SK-N-SH (cell line): ENCODE measurements at regions not wholly inside any gene's neighbourhood (a gene's known extent, or its start where the extent isn't known, plus 50 kb on each side); places are given as distances from the start of the nearest gene placed in this dataset.

ENCODE experiments used
- CHD2 ChIP-seq: fragments of 150-350 bp; IDR thresholded peaks from 2 replicates; pipeline ENCODE4 v1.6.1; 2018; ENCODE audit warnings: low read length; ENCODE audit not compliant: partially characterized antibody
- CTCF ChIP-seq: fragments of 200-600 bp; sonication (generic); IDR thresholded peaks from 2 replicates; pipeline ENCODE4 v1.6.1; 2017; ENCODE audit warnings: antibody characterized with exemption, mild to moderate bottlenecking, moderate library complexity
- EP300 ChIP-seq, 2 experiments: IDR thresholded peaks; 2 replicates each; pipeline versions ENCODE4 v1.4.0 to v1.6.1; 2012; ENCODE audit warnings: borderline replicate concordance in 1 of 2, low read depth in 1 of 2, low read length in 1 of 2
- EZH2phosphoT487 ChIP-seq: fragments of 200-600 bp; sonication (generic); IDR thresholded peaks from 2 replicates; pipeline ENCODE4 v1.6.1; 2017; ENCODE audit warnings: low read depth, mixed run types, mild to moderate bottlenecking, antibody characterized with exemption, moderate library complexity, borderline replicate concordance
- FOXJ3 ChIP-seq: sonication (generic); formaldehyde crosslinking; IDR thresholded peaks from 2 replicates; pipeline ENCODE4 v1.5.1; 2020; ENCODE audit warnings: mild to moderate bottlenecking, missing genetic modification reagents
- JUND ChIP-seq: IDR thresholded peaks from 2 replicates; pipeline ENCODE4 v1.4.0; 2012
- NRF1 ChIP-seq: IDR thresholded peaks from 2 replicates; pipeline ENCODE4 v1.6.1; 2012; ENCODE audit warnings: low read depth, mild to moderate bottlenecking, low read length
- POLR2AphosphoS5 ChIP-seq: IDR thresholded peaks from 2 replicates; pipeline ENCODE4 v1.6.1; 2012; ENCODE audit warnings: low read depth, low read length
- RFX5 ChIP-seq: IDR thresholded peaks from 2 replicates; pipeline ENCODE4 v1.6.1; 2012; ENCODE audit warnings: mild to moderate bottlenecking, improper control_type of control experiment, low read length
- SIN3A ChIP-seq: IDR thresholded peaks from 2 replicates; pipeline ENCODE4 v1.6.1; 2012; ENCODE audit warnings: low read depth, mild to moderate bottlenecking, low read length, moderate library complexity, borderline replicate concordance
- SMC3 ChIP-seq: IDR thresholded peaks from 2 replicates; pipeline ENCODE4 v1.6.1; 2012; ENCODE audit warnings: low read depth, low read length, improper control_type of control experiment
- TAF1 ChIP-seq: IDR thresholded peaks from 2 replicates; pipeline ENCODE4 v1.6.1; 2012; ENCODE audit warnings: low read depth, mild to moderate bottlenecking, low read length, moderate library complexity, borderline replicate concordance
- YY1 ChIP-seq: IDR thresholded peaks from 2 replicates; pipeline ENCODE4 v1.4.0; 2012; ENCODE audit warnings: low read depth, mild to moderate bottlenecking
- ZBTB33 ChIP-seq: IDR thresholded peaks from 2 replicates; pipeline ENCODE4 v1.4.0; 2012; ENCODE audit warnings: low read depth, borderline replicate concordance

GRCh38 chr2:39547811-39548719 lies 111.0 kb upstream of the MAP4K3 start:
- TF ChIP-seq RFX5 (no peak), JUND (no peak), CTCF (no peak), YY1 (no peak), POLR2AphosphoS5 (no peak), TAF1 (no peak), EZH2phosphoT487 (no peak), SMC3 (no peak), EP300 (IDR thresholded peaks at IDR 0.05; ENCODE audit: borderline replicate concordance in 1 of 2, low read depth in 1 of 2, low read length in 1 of 2) (no peak), CHD2 (no peak), SIN3A (no peak), ZBTB33 (no peak), NRF1 (no peak), FOXJ3 (CRISPR knock-in tag) (no peak)
